Right lobe of liver (tissue), 6 donors: ENCODE measurements at regions not wholly inside any gene's neighbourhood (a gene's known extent, or its start where the extent isn't known, plus 50 kb on each side); places are given as distances from the start of the nearest gene placed in this dataset.

Experiments
- ATAC-seq, 4 donors: fragments of 200-7000 bp; cut with Tn5 transposase; one replicate each; pipeline ENCODE4 v1.9.1; 2020; ENCODE audit warnings: mild to moderate bottlenecking in 4 of 4, moderate library complexity in 4 of 4
- DNase-seq, 3 donors: peaks; one replicate each; pipeline ENCODE4 v3.0.0-alpha.2; 2020
- H3K27ac ChIP-seq, 3 donors: fragments of 200-600 bp; one replicate each; pipeline ENCODE4 v1.8.0; 2022
- H3K27me3 ChIP-seq, 2 donors: fragments of 200-600 bp; one replicate each; pipeline ENCODE4 v1.8.0; 2022
- H3K36me3 ChIP-seq, 4 donors: fragments of 200-600 bp; sonication (generic) in 1 of 4; one replicate each; pipeline versions ENCODE4 v1.5.1 to v1.8.0; 2017 to 2022; ENCODE audit warnings: control low read depth in 1 of 4
- H3K4me1 ChIP-seq, 4 donors: fragments of 200-600 bp; sonication (generic) in 1 of 4; one replicate each; pipeline versions ENCODE4 v1.5.1 to v1.8.0; 2017 to 2022; ENCODE audit warnings: control low read depth in 1 of 4
- H3K4me3 ChIP-seq, 3 donors: fragments of 200-600 bp; one replicate each; pipeline ENCODE4 v1.8.0; 2022
- H3K9me3 ChIP-seq, 4 donors: fragments of 200-600 bp; sonication (generic) in 1 of 4; one replicate each; pipeline versions ENCODE4 v1.5.1 to v1.8.0; 2017 to 2022; ENCODE audit warnings: control low read depth in 1 of 4
- CTCF ChIP-seq, 4 donors: fragments of 200-600 bp in 3 of 4; fragments of 450-650 bp in 1 of 4; IDR thresholded peaks; one replicate each; pipeline versions ENCODE4 v1.5.1 to v1.8.0; 2016 to 2022; ENCODE audit warnings: antibody characterized with exemption in 4 of 4, mild to moderate bottlenecking in 2 of 4
- POLR2A ChIP-seq: fragments of 450-650 bp; IDR thresholded peaks from one replicate; pipeline ENCODE4 v1.6.1; 2017; ENCODE audit warnings: antibody characterized with exemption, mild to moderate bottlenecking
- WGBS: methylation state at CpG from one replicate; pipeline ENCODE4 v1.1.6; 2018; ENCODE audit warnings: low coverage, low lambda C conversion rate; ENCODE audit not compliant: insufficient coverage; ENCODE audit errors: missing lambda C conversion rate; 5-methylcytosine and 5-hydroxymethylcytosine counted together
- intact Hi-C, 2 donors: fragments of 100-400 bp; cut with DNase I; formaldehyde crosslinking; loops; one replicate each; pipeline versions ENCODE4 v1.11.2 to v1.14.1; 2022
- donor health status: DM: no; HTN: yes; CAD: no.
- donor health status: DM: no; HTN: no; CAD: no.
- donor health status: DM: no; HTN: no; CAD: no.
- donor health status: DM: no; HTN: yes; CAD: no.
- donor health status: DM: no; HTN: yes; CAD: no.

- WGBS: 80% methylated on average over 2 of the region's 3 CpGs
- no peak for TF ChIP-seq POLR2A
- TF ChIP-seq CTCF (IDR thresholded peaks at IDR 0.05): no peak
- Histone ChIP-seq H3K4me1 (no peaks in the 10 kb centered on the region), H3K9me3 (peaks cover 0 to 4% (median 0%) of the 10 kb centered on the region in 4 donors), H3K27ac (no peak overlapping the region), H3K27me3 (no peaks in the 10 kb centered on the region), H3K4me3 (no peak overlapping the region), H3K36me3 (no peaks in the 10 kb centered on the region)
- DNase-seq (no peak), ATAC-seq (no peak)
- intact Hi-C loops: no loop called here
Observed at GRCh38 chr19:31528261-31528660, 179.0 kb upstream of the TSHZ3 start.

DNA sequence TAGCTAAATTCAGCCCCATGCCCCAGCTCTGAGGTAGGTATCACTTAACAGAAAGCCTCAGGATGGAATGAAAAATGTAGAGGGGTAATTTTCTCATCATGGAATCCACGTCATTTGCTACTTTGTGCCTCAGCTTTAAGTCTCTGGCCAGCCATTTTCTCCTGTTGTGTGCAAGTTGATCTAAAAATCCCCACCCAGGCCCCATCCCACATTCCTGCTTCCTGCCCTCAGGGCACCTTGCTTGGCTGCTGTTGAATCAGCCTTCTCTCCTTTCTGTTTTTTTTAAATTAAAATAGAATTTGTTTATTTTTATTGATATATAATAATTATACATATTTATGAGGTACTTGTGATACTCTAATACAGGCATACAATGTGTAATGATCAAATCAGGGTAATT, 179.9 kb upstream of the TSHZ3 start:
- peaks cover 0 to 4% (median 0%) of the 10 kb centered on the region in 4 donors for H3K9me3 ChIP-seq
- no peaks in the 10 kb centered on the region for H3K4me1 ChIP-seq
- ATAC-seq: no peak

DNA sequence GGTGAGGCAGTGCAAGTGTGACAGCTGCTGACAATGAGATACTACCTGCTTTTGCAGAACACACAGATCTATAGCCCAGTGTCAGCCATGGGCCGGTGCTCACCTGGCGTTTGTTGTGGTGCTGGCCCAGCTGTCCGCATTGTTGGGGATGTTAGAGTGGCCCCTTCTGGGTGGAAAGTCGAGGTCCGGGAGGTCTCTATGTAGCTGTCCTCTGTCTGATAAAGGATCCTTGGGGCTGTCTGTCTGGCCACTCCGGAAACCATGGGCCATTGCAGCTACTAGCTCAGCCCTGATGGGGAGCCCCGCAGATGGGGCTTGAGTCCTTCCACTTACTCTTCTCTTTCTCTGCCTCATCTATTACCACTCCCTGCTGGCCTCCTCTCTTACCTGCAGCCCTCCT, 181.5 kb upstream of the TSHZ3 start:
- ATAC-seq (no peak), DNase-seq (no peak)
- Histone ChIP-seq H3K27ac (no peak overlapping the region), H3K9me3 (no peaks in the 10 kb centered on the region), H3K27me3 (no peaks in the 10 kb centered on the region), H3K4me1 (no peaks in the 10 kb centered on the region), H3K4me3 (no peak overlapping the region), H3K36me3 (no peaks in the 10 kb centered on the region)
- 40% methylated on average over 1 of the region's 7 CpGs for WGBS
- TF ChIP-seq CTCF (IDR thresholded peaks at IDR 0.05) (no peak), POLR2A (no peak)
- intact Hi-C loops: no loop called here

More for the DNA sequence above, 179.9 kb upstream of the TSHZ3 start:
- WGBS: 64% methylated on average over 1 of the region's 1 CpG
- Histone ChIP-seq H3K4me3 (no peak overlapping the region), H3K36me3 (no peaks in the 10 kb centered on the region), H3K27me3 (no peaks in the 10 kb centered on the region), H3K27ac (no peak overlapping the region)
- TF ChIP-seq POLR2A (no peak), CTCF (IDR thresholded peaks at IDR 0.05) (no peak)
- DNase-seq: no peak
- intact Hi-C loops: no loop called here

DNA sequence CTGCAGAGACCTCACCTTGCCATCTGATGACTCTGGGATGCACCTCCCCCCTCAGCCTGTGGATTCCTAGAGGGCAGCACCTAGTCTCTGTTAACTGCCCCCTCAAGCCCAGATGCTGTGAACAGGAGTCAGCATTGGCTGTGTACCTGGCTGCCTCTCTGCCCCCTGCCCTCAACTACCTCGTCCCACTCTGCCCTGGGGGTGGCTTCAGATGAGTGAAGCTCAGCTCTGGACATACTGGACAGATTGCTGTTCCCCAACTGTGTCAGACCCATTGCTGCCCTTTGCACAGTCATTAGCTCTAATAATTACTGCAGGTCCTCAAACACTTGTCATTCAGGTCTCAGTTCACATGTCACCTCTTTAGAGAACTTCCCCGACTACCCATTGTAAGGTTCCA, 182.1 kb upstream of the TSHZ3 start:
- H3K4me1 ChIP-seq: no peaks in the 10 kb centered on the region
- no peaks in the 10 kb centered on the region for H3K27me3 ChIP-seq
- WGBS: 40% methylated on average over 2 of the region's 2 CpGs
- DNase-seq (no peak), ATAC-seq (no peak)
- no peak overlapping the region for H3K4me3 ChIP-seq
- H3K36me3 ChIP-seq: no peaks in the 10 kb centered on the region
- no peaks in the 10 kb centered on the region for H3K9me3 ChIP-seq
- intact Hi-C loops: no loop called here
- no peak overlapping the region for H3K27ac ChIP-seq
- no peak for TF ChIP-seq CTCF (IDR thresholded peaks at IDR 0.05)
- no peak for TF ChIP-seq POLR2A

GRCh38 chr19:31532034-31532433, 182.8 kb upstream of the TSHZ3 start:
- no peaks in the 10 kb centered on the region for H3K9me3 ChIP-seq
- H3K27ac ChIP-seq: no peak overlapping the region
- DNase-seq: no peak
- H3K27me3 ChIP-seq: no peaks in the 10 kb centered on the region
- 78% methylated on average over 6 of the region's 8 CpGs for WGBS
- no peak overlapping the region for H3K4me3 ChIP-seq
- intact Hi-C loops: no loop called here
- no peaks in the 10 kb centered on the region for H3K4me1 ChIP-seq
- TF ChIP-seq CTCF (IDR thresholded peaks at IDR 0.05) (no peak), POLR2A (no peak)
- ATAC-seq: no peak
- H3K36me3 ChIP-seq: no peaks in the 10 kb centered on the region
